ENCODE measurements at regions not wholly inside any gene's neighbourhood (a gene's known extent, or its start where the extent isn't known, plus 50 kb on each side); places are given as distances from the start of the nearest gene placed in this dataset.

GRCh38 chr1:228867951-228868730 is 132.9 kb downstream of the RHOU start:
- TF ChIP-seq GABPA (IDR thresholded peaks at IDR 0.05 in 1 of 2, conservative IDR thresholded peaks at IDR 0.05 in 1 of 2) (no peak), CTCF (IDR thresholded peaks at IDR 0.05; ENCODE audit: low read depth, low read length, missing input control) (no peak), TAF1 (conservative IDR thresholded peaks at IDR 0.05) (no peak), MAX (IDR thresholded peaks at IDR 0.05) (no peak), EGR1 (IDR thresholded peaks at IDR 0.05; ENCODE audit: low read depth in 2 of 2) (no peak), RAD21 (IDR thresholded peaks at IDR 0.05) (no peak), JUND (IDR thresholded peaks at IDR 0.05) (no peak), RXRA (IDR thresholded peaks at IDR 0.05) (no peak)

Measured in liver (tissue), 3 donors.